NB4 (cell line): ENCODE measurements at regions not wholly inside any gene's neighbourhood (a gene's known extent, or its start where the extent isn't known, plus 50 kb on each side); places are given as distances from the start of the nearest gene placed in this dataset.

ENCODE experiments used
- DNase-seq: peaks from one replicate; pipeline ENCODE4 v3.0.0; 2010; ENCODE audit warnings: low read depth
- H3K4me3 ChIP-seq: one replicate; pipeline ENCODE4 v1.5.1; 2011; ENCODE audit warnings: mild to moderate bottlenecking, low read depth, low read length, moderate library complexity
- CTCF ChIP-seq: IDR thresholded peaks from one replicate; pipeline ENCODE4 v1.5.1; 2012; ENCODE audit warnings: low read depth, low read length
- MAX ChIP-seq: IDR thresholded peaks from 2 replicates; pipeline ENCODE4 v1.6.1; 2011; ENCODE audit warnings: low read depth, low read length
- MYC ChIP-seq: IDR thresholded peaks from 2 replicates; pipeline ENCODE4 v1.6.1; 2011; ENCODE audit warnings: low read depth, low read length
- POLR2A ChIP-seq: IDR thresholded peaks from 2 replicates; pipeline ENCODE4 v1.6.1; 2011; ENCODE audit warnings: mild to moderate bottlenecking; ENCODE audit not compliant: insufficient read length; ENCODE audit errors: extremely low read depth

GRCh38 chr1:72606216-72606810, 324.0 kb upstream of the NEGR1 start:
- no peak overlapping the region for H3K4me3 ChIP-seq
- DNase-seq, result no peak
- no peak for TF ChIP-seq MAX
- TF ChIP-seq MYC, result no peak
- TF ChIP-seq CTCF, result no peak
- no peak for TF ChIP-seq POLR2A

DNA sequence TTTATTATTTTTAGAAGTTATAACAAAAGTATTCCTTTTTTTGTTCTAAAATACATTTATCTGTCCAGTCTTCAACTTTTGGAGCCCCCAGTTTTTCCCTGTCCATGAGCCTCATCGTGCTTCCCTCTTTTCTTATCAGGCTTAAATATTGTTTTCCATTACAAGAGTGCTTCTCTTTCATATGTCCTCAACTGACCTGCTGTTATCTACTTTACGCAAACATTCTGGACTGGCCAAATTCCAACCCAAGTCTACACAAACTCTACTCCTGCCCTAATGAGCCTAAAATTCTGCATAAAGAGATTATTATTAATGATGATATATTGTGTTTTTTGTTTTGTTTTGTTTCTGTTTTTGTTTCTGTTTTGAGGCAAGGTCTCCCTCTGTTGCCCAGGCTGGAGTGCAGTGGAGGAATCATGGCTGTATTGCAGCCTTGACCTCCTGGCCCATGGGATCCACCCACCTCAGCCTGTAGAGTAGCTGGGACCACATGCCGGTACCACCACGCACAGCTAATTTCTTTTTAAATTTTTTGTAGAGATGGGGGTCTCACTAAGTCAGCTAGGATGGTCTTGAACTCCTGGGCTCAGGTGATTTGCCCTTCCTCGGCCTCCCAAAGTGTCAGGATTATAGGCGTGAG, 318.8 kb upstream of the NEGR1 start:
- TF ChIP-seq POLR2A (no peak), MYC (no peak), CTCF (no peak), MAX (no peak)
- H3K4me3 ChIP-seq, result no peak overlapping the region
- DNase-seq, result no peak

GRCh38 chr1:72586023-72586685, 303.8 kb upstream of the NEGR1 start:
- no peak for TF ChIP-seq MYC
- TF ChIP-seq MAX, result no peak
- TF ChIP-seq POLR2A, result no peak
- no peak for TF ChIP-seq CTCF
- no peak overlapping the region for H3K4me3 ChIP-seq
- DNase-seq, result no peak

- no peak overlapping the region for H3K4me3 ChIP-seq
Measured at GRCh38 chr1:72579629-72580028, 297.3 kb upstream of the NEGR1 start.

DNA sequence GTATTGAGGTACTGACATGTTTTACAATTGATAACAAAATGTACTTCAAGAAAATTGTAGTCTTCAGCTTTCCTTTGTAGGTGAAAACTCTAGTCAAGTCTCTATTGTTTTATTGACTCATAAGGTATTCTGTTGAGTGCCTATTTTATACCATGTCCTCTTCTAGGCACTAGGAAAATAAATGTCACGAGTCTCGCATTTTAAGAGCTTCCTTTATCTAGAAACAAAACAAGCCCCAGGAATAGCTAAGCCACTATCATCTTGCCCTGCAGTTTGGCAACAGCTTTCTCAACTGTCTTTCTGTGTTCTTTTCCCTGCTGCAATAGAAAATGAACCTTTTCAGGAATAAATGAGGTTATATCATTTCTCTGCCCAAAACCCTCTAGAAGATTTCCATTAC, 288.5 kb upstream of the NEGR1 start:
- TF ChIP-seq CTCF, result no peak
- no peak for TF ChIP-seq POLR2A
- no peak for TF ChIP-seq MAX
- TF ChIP-seq MYC, result no peak
- no peak overlapping the region for H3K4me3 ChIP-seq
- DNase-seq, result no peak

More at GRCh38 chr1:72579629-72580028, 297.3 kb upstream of the NEGR1 start:
- TF ChIP-seq MAX, result no peak
- no peak for TF ChIP-seq POLR2A
- TF ChIP-seq MYC, result no peak
- no peak for TF ChIP-seq CTCF
- DNase-seq, result no peak
